OCI-LY1 (cell line): ENCODE measurements at regions not wholly inside any gene's neighbourhood (a gene's known extent, or its start where the extent isn't known, plus 50 kb on each side); places are given as distances from the start of the nearest gene placed in this dataset.

Experiments
- H2AFZ ChIP-seq: fragments of 200-600 bp; sonication (generic), shearing (Covaris generic); 2 replicates; pipeline ENCODE4 v1.6.0; 2014; ENCODE audit warnings: antibody characterized with exemption, mild to moderate bottlenecking, low read length
- H3F3A ChIP-seq: fragments of 200-600 bp; sonication (generic), shearing (Covaris generic); 2 replicates; pipeline ENCODE4 v1.6.0; 2014; ENCODE audit warnings: mild to moderate bottlenecking, antibody characterized with exemption, low read length, moderate library complexity; ENCODE audit not compliant: insufficient read depth
- H3K27ac ChIP-seq: fragments of 200-600 bp; sonication (generic); 2 replicates; pipeline ENCODE4 v1.5.1; 2014; ENCODE audit warnings: low read length, mixed run types, mild to moderate bottlenecking, low read depth; ENCODE audit not compliant: poor library complexity, severe bottlenecking
- H3K27me3 ChIP-seq: fragments of 200-600 bp; sonication (generic); 2 replicates; pipeline ENCODE4 v1.6.0; 2014; ENCODE audit warnings: antibody characterized with exemption, mild to moderate bottlenecking, low read length, moderate library complexity; ENCODE audit not compliant: insufficient read depth
- H3K36me3 ChIP-seq: fragments of 200-600 bp; sonication (generic); 2 replicates; pipeline ENCODE4 v1.6.1; 2014; ENCODE audit warnings: mild to moderate bottlenecking, antibody characterized with exemption, low read length, moderate library complexity, mixed read lengths; ENCODE audit not compliant: insufficient read depth
- H3K4me1 ChIP-seq: fragments of 200-600 bp; sonication (generic); 2 replicates; pipeline ENCODE4 v1.5.1; 2014; ENCODE audit warnings: mild to moderate bottlenecking, low read length, moderate library complexity; ENCODE audit not compliant: insufficient read depth, severe bottlenecking
- H3K4me2 ChIP-seq: fragments of 200-600 bp; sonication (generic), shearing (Covaris generic); 2 replicates; pipeline ENCODE4 v1.6.1; 2014; ENCODE audit warnings: low read length
- H3K4me3 ChIP-seq: fragments of 200-600 bp; sonication (generic); 2 replicates; pipeline ENCODE4 v1.5.1; 2014; ENCODE audit warnings: low read length, low read depth, mild to moderate bottlenecking, mixed read lengths; ENCODE audit not compliant: poor library complexity, severe bottlenecking
- H3K79me2 ChIP-seq: fragments of 200-600 bp; shearing (Covaris generic); 2 replicates; pipeline ENCODE4 v1.6.1; 2016; ENCODE audit warnings: mixed run types, low read length, mixed read lengths; ENCODE audit not compliant: insufficient read depth
- H3K9ac ChIP-seq: fragments of 200-600 bp; sonication (generic), shearing (Covaris generic); 2 replicates; pipeline ENCODE4 v1.6.1; 2014; ENCODE audit warnings: mild to moderate bottlenecking, low read length, mixed read lengths
- H3K9me2 ChIP-seq: fragments of 200-600 bp; sonication (generic), shearing (Covaris generic); 2 replicates; pipeline ENCODE4 v1.6.1; 2014; ENCODE audit warnings: low read depth, mild to moderate bottlenecking, low read length, mixed read lengths
- H3K9me3 ChIP-seq: fragments of 200-600 bp; shearing (Covaris generic); 2 replicates; pipeline ENCODE4 v1.6.1; 2014; ENCODE audit warnings: low read length, mixed read lengths
- H4K20me1 ChIP-seq: fragments of 200-600 bp; sonication (generic), shearing (Covaris generic); 2 replicates; pipeline ENCODE4 v1.6.0; 2016; ENCODE audit warnings: mild to moderate bottlenecking, low read length; ENCODE audit not compliant: insufficient read depth
- CTCF ChIP-seq: fragments of 200-600 bp; sonication (generic), shearing (Covaris generic); IDR thresholded peaks from 2 replicates; pipeline ENCODE4 v1.5.1; 2017; ENCODE audit warnings: mild to moderate bottlenecking, antibody characterized with exemption, low read length, moderate library complexity, mixed read lengths
- EZH2 ChIP-seq: fragments of 200-600 bp; sonication (generic), shearing (Covaris generic); IDR thresholded peaks from 2 replicates; pipeline ENCODE4 v1.8.0; 2017; ENCODE audit warnings: borderline replicate concordance, mixed run types, mild to moderate bottlenecking, antibody characterized with exemption, low read length, moderate library complexity, mixed read lengths

- no peaks in the 10 kb centered on the region for H3K9me3 ChIP-seq
- H3F3A ChIP-seq = no peaks in the 10 kb centered on the region
- TF ChIP-seq EZH2 = no peak
- no peak for TF ChIP-seq CTCF
- H3K4me3 ChIP-seq = no peak overlapping the region
- H4K20me1 ChIP-seq = no peaks in the 10 kb centered on the region
- no peak overlapping the region for H3K27ac ChIP-seq
- H3K9me2 ChIP-seq = no peaks in the 10 kb centered on the region
- no peaks in the 10 kb centered on the region for H3K4me1 ChIP-seq
- no peak overlapping the region for H3K9ac ChIP-seq
- no peaks in the 10 kb centered on the region for H3K27me3 ChIP-seq
- H2AFZ ChIP-seq = no peak overlapping the region
- no peak overlapping the region for H3K4me2 ChIP-seq
- no peaks in the 10 kb centered on the region for H3K79me2 ChIP-seq
- H3K36me3 ChIP-seq = no peaks in the 10 kb centered on the region
Measured at GRCh38 chr5:15023846-15024245, 152.3 kb upstream of the ANKH start.

- Histone ChIP-seq H3K79me2 (no peaks in the 10 kb centered on the region), H3K36me3 (no peaks in the 10 kb centered on the region), H3F3A (no peaks in the 10 kb centered on the region), H3K4me1 (no peaks in the 10 kb centered on the region), H3K4me2 (no peak overlapping the region), H3K9ac (no peak overlapping the region), H3K9me2 (no peaks in the 10 kb centered on the region), H3K27ac (no peak overlapping the region), H3K9me3 (no peaks in the 10 kb centered on the region), H4K20me1 (no peaks in the 10 kb centered on the region), H2AFZ (no peak overlapping the region), H3K27me3 (no peaks in the 10 kb centered on the region), H3K4me3 (no peak overlapping the region)
- TF ChIP-seq EZH2 = no peak
- no peak for TF ChIP-seq CTCF
Measured at GRCh38 chr5:15023266-15023665, 151.7 kb upstream of the ANKH start.

- Histone ChIP-seq H3K36me3 (no peaks in the 10 kb centered on the region), H3K9ac (no peak overlapping the region), H3K4me1 (no peaks in the 10 kb centered on the region), H2AFZ (no peak overlapping the region), H3K27ac (no peak overlapping the region), H4K20me1 (no peaks in the 10 kb centered on the region), H3K4me2 (no peak overlapping the region), H3K79me2 (no peaks in the 10 kb centered on the region), H3F3A (no peaks in the 10 kb centered on the region), H3K9me3 (no peaks in the 10 kb centered on the region), H3K9me2 (no peaks in the 10 kb centered on the region), H3K27me3 (no peaks in the 10 kb centered on the region), H3K4me3 (no peak overlapping the region)
- TF ChIP-seq CTCF = no peak
- TF ChIP-seq EZH2 = no peak
Measured at GRCh38 chr5:15021266-15022046, 149.9 kb upstream of the ANKH start.
